HG03457 (cell line): ENCODE measurements at regions not wholly inside any gene's neighbourhood (a gene's known extent, or its start where the extent isn't known, plus 50 kb on each side); places are given as distances from the start of the nearest gene placed in this dataset.

Source experiments
- ATAC-seq: cut with Tn5 transposase; IDR thresholded peaks from one replicate; pipeline ENCODE4 v1.9.1; 2021; ENCODE audit warnings: moderate number of reproducible peaks; ENCODE audit not compliant: unreplicated experiment

GRCh38 chr10:44180321-44181168 is 204.4 kb downstream of the CXCL12 start:
- no peak for ATAC-seq

- no peak for ATAC-seq
These were observed 206.0 kb downstream of the CXCL12 start for GRCh38 chr10:44178856-44179255.

- ATAC-seq: no peak
These were observed 206.6 kb downstream of the CXCL12 start for GRCh38 chr10:44178281-44178680.

- no peak for ATAC-seq
These were observed 207.3 kb downstream of the CXCL12 start for GRCh38 chr10:44177610-44178009.

GRCh38 chr10:44176311-44176710 is 208.6 kb downstream of the CXCL12 start:
- ATAC-seq: no peak

- ATAC-seq: no peak
These were observed 211.3 kb downstream of the CXCL12 start for GRCh38 chr10:44173608-44173894.

- no peak for ATAC-seq
These were observed 211.9 kb downstream of the CXCL12 start for GRCh38 chr10:44172883-44173607.

- ATAC-seq: no peak
These were observed 213.1 kb downstream of the CXCL12 start for GRCh38 chr10:44171765-44172164.

- no peak for ATAC-seq
These were observed 216.4 kb downstream of the CXCL12 start for GRCh38 chr10:44168478-44168877.

- no peak for ATAC-seq
These were observed 217.1 kb downstream of the CXCL12 start for GRCh38 chr10:44167752-44168151.

- ATAC-seq: no peak
These were observed 218.5 kb downstream of the CXCL12 start for GRCh38 chr10:44166441-44166840.

GRCh38 chr10:44164251-44164956 is 220.5 kb downstream of the CXCL12 start:
- ATAC-seq: no peak

- ATAC-seq: no peak
These were observed 223.7 kb downstream of the CXCL12 start for GRCh38 chr10:44161184-44161583.

GRCh38 chr10:44157574-44157973 is 227.3 kb downstream of the CXCL12 start:
- no peak for ATAC-seq

GRCh38 chr10:44154956-44155355 is 229.9 kb downstream of the CXCL12 start:
- ATAC-seq: no peak

- no peak for ATAC-seq
These were observed 230.8 kb downstream of the CXCL12 start for GRCh38 chr10:44153918-44154670.

GRCh38 chr10:44143556-44143955 is 241.3 kb downstream of the CXCL12 start:
- no peak for ATAC-seq

GRCh38 chr10:44132361-44133289 is 252.3 kb downstream of the CXCL12 start:
- no peak for ATAC-seq

- ATAC-seq: no peak
These were observed 258.6 kb downstream of the CXCL12 start for GRCh38 chr10:44126291-44126717.

- no peak for ATAC-seq
These were observed 259.0 kb downstream of the CXCL12 start for GRCh38 chr10:44125879-44126278.
